ENCODE measurements at regions not wholly inside any gene's neighbourhood (a gene's known extent, or its start where the extent isn't known, plus 50 kb on each side); places are given as distances from the start of the nearest gene placed in this dataset.

DNA sequence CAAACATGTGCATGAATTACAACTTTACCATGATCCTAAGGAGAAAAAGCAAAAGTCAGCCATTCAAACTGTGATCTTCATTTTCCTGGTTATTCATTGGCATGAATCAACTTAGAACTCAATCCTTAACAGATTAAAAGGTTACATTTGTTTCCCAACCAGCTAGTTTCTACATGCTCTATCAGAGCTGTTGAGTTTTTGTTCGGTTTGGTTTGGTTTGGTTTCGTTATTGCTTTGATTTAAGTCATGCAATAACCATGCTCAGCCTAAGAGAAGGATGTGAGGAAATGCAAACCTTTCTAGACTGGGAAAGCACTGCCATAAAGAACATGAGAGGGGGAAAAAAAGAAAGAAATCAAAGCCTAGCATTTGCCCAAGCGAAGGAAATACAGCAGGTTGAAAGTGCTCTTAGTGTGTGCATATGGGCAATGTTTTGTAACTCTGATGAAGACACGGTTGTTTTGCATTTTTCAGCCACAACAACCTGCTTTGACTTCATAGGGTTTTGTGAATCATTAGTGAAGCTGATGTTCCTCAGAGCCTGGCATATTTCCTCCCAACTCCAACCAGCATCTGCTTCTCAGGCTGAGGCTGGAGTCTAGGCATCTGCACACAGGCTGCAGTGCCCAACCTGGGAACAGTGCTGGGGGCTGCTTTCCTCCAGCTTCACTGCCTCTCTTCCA, 234.3 kb downstream of the ZNF674 start:
- TF ChIP-seq, protein P1, sequence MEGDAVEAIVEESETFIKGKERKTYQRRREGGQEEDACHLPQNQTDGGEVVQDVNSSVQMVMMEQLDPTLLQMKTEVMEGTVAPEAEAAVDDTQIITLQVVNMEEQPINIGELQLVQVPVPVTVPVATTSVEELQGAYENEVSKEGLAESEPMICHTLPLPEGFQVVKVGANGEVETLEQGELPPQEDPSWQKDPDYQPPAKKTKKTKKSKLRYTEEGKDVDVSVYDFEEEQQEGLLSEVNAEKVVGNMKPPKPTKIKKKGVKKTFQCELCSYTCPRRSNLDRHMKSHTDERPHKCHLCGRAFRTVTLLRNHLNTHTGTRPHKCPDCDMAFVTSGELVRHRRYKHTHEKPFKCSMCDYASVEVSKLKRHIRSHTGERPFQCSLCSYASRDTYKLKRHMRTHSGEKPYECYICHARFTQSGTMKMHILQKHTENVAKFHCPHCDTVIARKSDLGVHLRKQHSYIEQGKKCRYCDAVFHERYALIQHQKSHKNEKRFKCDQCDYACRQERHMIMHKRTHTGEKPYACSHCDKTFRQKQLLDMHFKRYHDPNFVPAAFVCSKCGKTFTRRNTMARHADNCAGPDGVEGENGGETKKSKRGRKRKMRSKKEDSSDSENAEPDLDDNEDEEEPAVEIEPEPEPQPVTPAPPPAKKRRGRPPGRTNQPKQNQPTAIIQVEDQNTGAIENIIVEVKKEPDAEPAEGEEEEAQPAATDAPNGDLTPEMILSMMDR (IDR thresholded peaks at IDR 0.05) = no peak
- TF ChIP-seq NFE2L2 (conservative IDR thresholded peaks at IDR 0.05; ENCODE audit: low read length) (no peak), POLR2A (IDR thresholded peaks at IDR 0.05; ENCODE audit: low read length) (no peak), SMC3 (IDR thresholded peaks at IDR 0.05) (no peak), CBX2 (IDR thresholded peaks at IDR 0.05; ENCODE audit: borderline replicate concordance, low read depth) (no peak), CEBPB (IDR thresholded peaks at IDR 0.05) (no peak), RAD21 (conservative IDR thresholded peaks at IDR 0.05 in 1 of 2, IDR thresholded peaks at IDR 0.05 in 1 of 2) (no peak), POLR2AphosphoS2 (conservative IDR thresholded peaks at IDR 0.05; ENCODE audit: low read length) (no peak), RCOR1 (IDR thresholded peaks at IDR 0.05; ENCODE audit: low read depth, low read length) (no peak), RFX5 (IDR thresholded peaks at IDR 0.05) (no peak), CHD4 (IDR thresholded peaks at IDR 0.05; ENCODE audit: borderline replicate concordance) (no peak), EP300 (IDR thresholded peaks at IDR 0.05) (no peak), HDAC2 (IDR thresholded peaks at IDR 0.05) (no peak), ZC3H11A (IDR thresholded peaks at IDR 0.05) (no peak)
